MM.1S (cell line): ENCODE measurements at regions not wholly inside any gene's neighbourhood (a gene's known extent, or its start where the extent isn't known, plus 50 kb on each side); places are given as distances from the start of the nearest gene placed in this dataset.

Source experiments
- DNase-seq: peaks from one replicate; pipeline ENCODE4 v3.0.0-alpha.2; 2015
- H2AFZ ChIP-seq: fragments of 300-600 bp; sonication (generic); 2 replicates; pipeline ENCODE4 v1.6.0; 2016; ENCODE audit warnings: antibody characterized with exemption, low read length
- H3F3A ChIP-seq: fragments of 300-600 bp; sonication (generic); 2 replicates; pipeline ENCODE4 v1.6.1; 2016; ENCODE audit warnings: mild to moderate bottlenecking, antibody characterized with exemption, low read length, moderate library complexity, mixed read lengths; ENCODE audit not compliant: insufficient read depth
- H3K27ac ChIP-seq: fragments of 300-600 bp; sonication (generic); 2 replicates; pipeline ENCODE4 v1.5.1; 2016; ENCODE audit warnings: mild to moderate bottlenecking, low read length
- H3K27me3 ChIP-seq: fragments of 300-600 bp; sonication (generic); replicated peaks from 2 replicates; pipeline ENCODE4 v1.6.0; 2016; ENCODE audit warnings: low read length; ENCODE audit not compliant: insufficient read depth
- H3K36me3 ChIP-seq: fragments of 300-600 bp; sonication (generic); replicated peaks from 2 replicates; pipeline ENCODE4 v1.6.1; 2016; ENCODE audit warnings: mild to moderate bottlenecking, low read length, mixed read lengths; ENCODE audit not compliant: insufficient read depth
- H3K4me1 ChIP-seq: fragments of 300-600 bp; sonication (generic); 2 replicates; pipeline ENCODE4 v1.6.1; 2016; ENCODE audit warnings: low read length, mixed read lengths
- H3K4me2 ChIP-seq: fragments of 300-600 bp; sonication (generic); 2 replicates; pipeline ENCODE4 v1.6.0; 2016; ENCODE audit warnings: low read depth, low read length
- H3K4me3 ChIP-seq: fragments of 300-600 bp; sonication (generic); 2 replicates; pipeline ENCODE4 v1.5.1; 2016; ENCODE audit warnings: low read length, mixed read lengths
- H3K79me2 ChIP-seq: fragments of 300-600 bp; sonication (generic); 2 replicates; pipeline ENCODE4 v1.6.1; 2016; ENCODE audit warnings: mixed run types, low read length, mixed read lengths
- H3K9ac ChIP-seq: fragments of 300-600 bp; sonication (generic); 2 replicates; pipeline ENCODE4 v1.6.1; 2016; ENCODE audit warnings: low read length, mixed read lengths
- H3K9me2 ChIP-seq: fragments of 300-600 bp; sonication (generic); replicated peaks from 2 replicates; pipeline ENCODE4 v1.6.1; 2016; ENCODE audit warnings: mild to moderate bottlenecking, low read length, mixed read lengths; ENCODE audit not compliant: insufficient read depth
- H3K9me3 ChIP-seq: fragments of 300-600 bp; sonication (generic); replicated peaks from 2 replicates; pipeline ENCODE4 v1.6.1; 2016; ENCODE audit warnings: mild to moderate bottlenecking, low read length, mixed read lengths; ENCODE audit not compliant: insufficient read depth
- H4K20me1 ChIP-seq: fragments of 300-600 bp; sonication (generic); 2 replicates; pipeline ENCODE4 v1.6.1; 2016; ENCODE audit warnings: mild to moderate bottlenecking, low read length, moderate library complexity, mixed read lengths; ENCODE audit not compliant: insufficient read depth
- EZH2 ChIP-seq: fragments of 300-600 bp; sonication (generic); optimal IDR thresholded peaks from 2 replicates; pipeline ENCODE3; 2017; ENCODE audit warnings: low read depth, mild to moderate bottlenecking, antibody characterized with exemption, low read length, mixed read lengths
- EZH2phosphoT487 ChIP-seq: fragments of 300-600 bp; sonication (generic); IDR thresholded peaks from 2 replicates; pipeline ENCODE4 v1.6.1; 2018; ENCODE audit warnings: antibody characterized with exemption, low read length
- TF ChIP-seq, protein P1 (sequence below): fragments of 300-600 bp; sonication (generic); IDR thresholded peaks from 2 replicates; pipeline ENCODE4 v1.5.1; 2016; ENCODE audit warnings: antibody characterized with exemption, low read length, mixed read lengths

DNA sequence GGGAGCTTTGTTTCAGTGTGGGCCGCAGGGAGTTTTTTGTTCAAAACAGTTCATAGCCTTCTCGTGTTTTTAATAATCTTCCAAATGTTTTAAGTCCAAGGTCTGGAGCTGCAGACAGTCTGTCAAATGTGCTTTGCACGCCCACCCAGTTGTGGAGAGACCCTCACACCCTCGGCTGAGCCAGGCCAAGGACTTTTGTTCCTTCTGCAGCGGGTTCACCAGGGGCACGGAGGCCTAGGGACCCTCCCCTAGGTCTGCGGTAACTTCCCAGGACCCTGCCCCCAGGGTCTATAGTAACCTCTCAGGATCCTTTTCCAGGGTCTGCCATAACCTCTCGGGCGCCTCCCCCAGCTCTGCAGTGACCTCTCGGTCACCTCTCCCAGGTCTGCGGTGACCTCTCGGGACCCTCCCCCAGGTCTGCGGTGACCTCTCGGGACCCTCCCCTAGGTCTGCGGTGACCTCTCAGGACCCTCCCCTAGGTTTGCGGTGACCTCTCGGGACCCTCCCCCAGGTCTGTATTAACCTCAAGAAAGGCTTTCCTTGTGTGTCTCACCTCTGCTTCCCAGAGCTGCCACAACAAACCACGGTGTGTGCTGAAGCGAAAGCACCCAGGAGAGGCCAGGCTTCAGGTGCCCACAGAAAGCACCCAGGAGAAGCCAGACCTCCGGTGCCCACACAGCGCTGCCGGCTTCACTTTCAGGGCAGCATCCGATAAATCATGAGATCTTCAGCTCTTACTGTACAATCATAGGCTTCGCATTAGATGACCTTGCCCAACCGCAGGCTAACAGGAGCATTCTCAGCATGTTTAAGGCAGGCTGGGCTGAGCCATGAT is 301.9 kb upstream of the SALL3 start:
- Histone ChIP-seq H3K9me2 (no peaks in the 10 kb centered on the region), H3K4me2 (no peak overlapping the region), H3K4me1 (no peaks in the 10 kb centered on the region), H3K4me3 (no peak overlapping the region), H3K36me3 (no peaks in the 10 kb centered on the region), H3K27ac (no peak overlapping the region), H3K9me3 (no peaks in the 10 kb centered on the region), H4K20me1 (no peaks in the 10 kb centered on the region), H3K27me3 (no peaks in the 10 kb centered on the region), H3F3A (no peaks in the 10 kb centered on the region), H2AFZ (no peak overlapping the region), H3K9ac (no peak overlapping the region), H3K79me2 (no peaks in the 10 kb centered on the region)
- no peak for DNase-seq
- TF ChIP-seq, protein P1, sequence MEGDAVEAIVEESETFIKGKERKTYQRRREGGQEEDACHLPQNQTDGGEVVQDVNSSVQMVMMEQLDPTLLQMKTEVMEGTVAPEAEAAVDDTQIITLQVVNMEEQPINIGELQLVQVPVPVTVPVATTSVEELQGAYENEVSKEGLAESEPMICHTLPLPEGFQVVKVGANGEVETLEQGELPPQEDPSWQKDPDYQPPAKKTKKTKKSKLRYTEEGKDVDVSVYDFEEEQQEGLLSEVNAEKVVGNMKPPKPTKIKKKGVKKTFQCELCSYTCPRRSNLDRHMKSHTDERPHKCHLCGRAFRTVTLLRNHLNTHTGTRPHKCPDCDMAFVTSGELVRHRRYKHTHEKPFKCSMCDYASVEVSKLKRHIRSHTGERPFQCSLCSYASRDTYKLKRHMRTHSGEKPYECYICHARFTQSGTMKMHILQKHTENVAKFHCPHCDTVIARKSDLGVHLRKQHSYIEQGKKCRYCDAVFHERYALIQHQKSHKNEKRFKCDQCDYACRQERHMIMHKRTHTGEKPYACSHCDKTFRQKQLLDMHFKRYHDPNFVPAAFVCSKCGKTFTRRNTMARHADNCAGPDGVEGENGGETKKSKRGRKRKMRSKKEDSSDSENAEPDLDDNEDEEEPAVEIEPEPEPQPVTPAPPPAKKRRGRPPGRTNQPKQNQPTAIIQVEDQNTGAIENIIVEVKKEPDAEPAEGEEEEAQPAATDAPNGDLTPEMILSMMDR: no peak
- TF ChIP-seq EZH2: no peak
- TF ChIP-seq EZH2phosphoT487: no peak

DNA sequence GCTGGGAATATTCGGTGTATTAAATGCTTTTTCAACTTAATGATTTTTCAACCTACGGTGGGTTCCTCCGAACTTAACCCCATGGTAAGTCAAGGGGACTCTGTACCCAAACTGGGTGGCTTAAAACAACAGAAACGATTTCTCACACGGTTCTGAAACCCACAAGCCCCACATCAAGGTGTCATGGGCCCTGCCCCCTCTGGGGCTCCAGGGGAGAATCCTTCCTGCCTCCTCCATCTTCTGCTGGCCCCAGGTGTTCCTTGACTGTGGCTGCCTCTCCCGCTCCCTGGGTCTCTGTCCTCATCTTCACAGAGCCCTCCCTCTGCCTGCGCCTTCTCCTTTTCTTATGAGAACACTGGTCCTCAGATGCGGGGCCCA is 301.3 kb upstream of the SALL3 start:
- Histone ChIP-seq H3F3A (no peaks in the 10 kb centered on the region), H3K4me3 (no peak overlapping the region), H4K20me1 (no peaks in the 10 kb centered on the region), H3K36me3 (no peaks in the 10 kb centered on the region), H3K9me2 (no peaks in the 10 kb centered on the region), H3K27ac (no peak overlapping the region), H3K79me2 (no peaks in the 10 kb centered on the region), H3K27me3 (no peaks in the 10 kb centered on the region), H2AFZ (no peak overlapping the region), H3K4me1 (no peaks in the 10 kb centered on the region), H3K9ac (no peak overlapping the region), H3K9me3 (no peaks in the 10 kb centered on the region), H3K4me2 (no peak overlapping the region)
- DNase-seq: no peak
- no peak for TF ChIP-seq EZH2
- TF ChIP-seq, protein P1: no peak
- no peak for TF ChIP-seq EZH2phosphoT487

DNA sequence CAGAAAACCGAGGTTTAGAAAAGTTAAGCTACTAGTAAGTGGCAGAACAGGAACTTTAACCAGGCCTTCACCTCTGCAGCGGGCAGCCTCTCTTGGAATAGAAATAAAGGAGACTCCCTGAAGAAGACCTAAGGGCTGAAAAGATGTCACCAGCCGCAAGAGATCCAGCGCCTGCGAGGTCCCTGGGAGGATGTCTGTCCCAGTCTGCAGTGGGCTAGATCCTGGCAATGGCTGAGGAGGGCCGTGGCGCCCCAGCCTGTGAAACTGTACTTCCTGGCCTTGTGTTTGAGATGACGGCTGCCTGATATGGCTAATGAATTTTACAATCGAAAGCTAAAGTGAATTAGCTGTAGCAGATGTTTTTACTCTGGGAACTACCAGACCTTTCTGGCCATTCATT is 300.6 kb upstream of the SALL3 start:
- TF ChIP-seq, protein P1: no peak
- TF ChIP-seq EZH2 (no peak), EZH2phosphoT487 (no peak)
- H2AFZ ChIP-seq: no peak overlapping the region

More for the DNA sequence above, 300.6 kb upstream of the SALL3 start:
- Histone ChIP-seq H3F3A (no peaks in the 10 kb centered on the region), H3K27ac (no peak overlapping the region), H3K79me2 (no peaks in the 10 kb centered on the region), H3K4me1 (no peaks in the 10 kb centered on the region), H3K9ac (no peak overlapping the region), H3K9me2 (no peaks in the 10 kb centered on the region), H3K36me3 (no peaks in the 10 kb centered on the region), H3K9me3 (no peaks in the 10 kb centered on the region), H3K27me3 (no peaks in the 10 kb centered on the region), H3K4me2 (no peak overlapping the region), H3K4me3 (no peak overlapping the region), H4K20me1 (no peaks in the 10 kb centered on the region)
- no peak for DNase-seq
